NT2/D1 (cell line): ENCODE measurements at regions not wholly inside any gene's neighbourhood (a gene's known extent, or its start where the extent isn't known, plus 50 kb on each side); places are given as distances from the start of the nearest gene placed in this dataset.

ENCODE experiments used
- SUZ12 ChIP-seq: IDR thresholded peaks from 2 replicates; pipeline ENCODE4 v1.6.1; 2011; ENCODE audit not compliant: insufficient read length, insufficient read depth; ENCODE audit errors: extremely low read depth
- YY1 ChIP-seq: IDR thresholded peaks from 2 replicates; pipeline ENCODE4 v1.6.1; 2011; ENCODE audit not compliant: insufficient read length, insufficient read depth
- ZNF274 ChIP-seq: IDR thresholded peaks from 2 replicates; pipeline ENCODE4 v1.6.1; 2011; ENCODE audit warnings: mild to moderate bottlenecking, low read depth, low read length

GRCh38 chr2:181818840-181819239, 72.7 kb upstream of the ITPRID2 start:
- no peak for TF ChIP-seq ZNF274
- TF ChIP-seq YY1, result no peak
- TF ChIP-seq SUZ12, result no peak
